ENCODE measurements at regions not wholly inside any gene's neighbourhood (a gene's known extent, or its start where the extent isn't known, plus 50 kb on each side); places are given as distances from the start of the nearest gene placed in this dataset.

GRCh38 chr10:130984686-130985085 is 326.8 kb downstream of the TCERG1L start:
- ATAC-seq (no peak), DNase-seq (ENCODE audit: low read depth, low spot score) (no peak)
- Histone ChIP-seq H3K27me3 (ENCODE audit: control insufficient read depth, insufficient read depth, low read length) (no peaks in the 10 kb centered on the region; the same call in 1 of the 2 replicates), H3K36me3 (ENCODE audit: control insufficient read depth, insufficient read depth, low read length) (no peaks in the 10 kb centered on the region), H3K27ac (ENCODE audit: low read length) (no peak overlapping the region), H3K4me3 (ENCODE audit: low read depth in 2 of 2, low read length in 2 of 2) (no peak overlapping the region), H3K9me3 (ENCODE audit: control insufficient read depth, insufficient read depth, low read depth, low read length) (no peaks in the 10 kb centered on the region), H3K4me1 (ENCODE audit: control insufficient read depth, insufficient read depth, low read length) (no peaks in the 10 kb centered on the region)
- POLR2A ChIA-PET: no interaction called here
- CTCF ChIA-PET: no interaction called here
- no TSS peak for BruUV-seq (replicated peaks)
- intact Hi-C loops (cut with micrococcal nuclease; ENCODE audit: unreplicated experiment): no loop called here
- in situ Hi-C loops (cut with HindIII; ENCODE audit: low pct_unique_long_range_greater_than_20kb, low sequenced_read_pairs): no loop called here
- TF ChIP-seq CTCF (IDR thresholded peaks at IDR 0.05) (no peak), POLR2AphosphoS5 (IDR thresholded peaks at IDR 0.05; ENCODE audit: low read depth, low read length) (no peak), SIN3A (IDR thresholded peaks at IDR 0.05; ENCODE audit: borderline replicate concordance, insufficient read depth, low read depth, low read length) (no peak), TCF7L2 (IDR thresholded peaks at IDR 0.05; ENCODE audit: low read depth, low read length) (no peak), REST (IDR thresholded peaks at IDR 0.05; ENCODE audit: insufficient read depth in 1 of 2, low read depth in 2 of 2, low read length in 1 of 2) (no peak)

GRCh38 chr10:130985158-130985753 is 326.3 kb downstream of the TCERG1L start:
- no TSS peak for BruUV-seq (replicated peaks)
- intact Hi-C loops (cut with micrococcal nuclease; ENCODE audit: unreplicated experiment): no loop called here
- Histone ChIP-seq H3K27ac (ENCODE audit: low read length) (no peak overlapping the region), H3K36me3 (ENCODE audit: control insufficient read depth, insufficient read depth, low read length) (no peaks in the 10 kb centered on the region), H3K27me3 (ENCODE audit: control insufficient read depth, insufficient read depth, low read length) (no peaks in the 10 kb centered on the region; the same call in 1 of the 2 replicates), H3K9me3 (ENCODE audit: control insufficient read depth, insufficient read depth, low read depth, low read length) (no peaks in the 10 kb centered on the region), H3K4me3 (ENCODE audit: low read depth in 2 of 2, low read length in 2 of 2) (no peak overlapping the region), H3K4me1 (ENCODE audit: control insufficient read depth, insufficient read depth, low read length) (no peaks in the 10 kb centered on the region)
- POLR2A ChIA-PET: no interaction called here
- no peak for TF ChIP-seq REST (IDR thresholded peaks at IDR 0.05; ENCODE audit: insufficient read depth in 1 of 2, low read depth in 2 of 2, low read length in 1 of 2)
- CTCF ChIA-PET: no interaction called here
- in situ Hi-C loops (cut with HindIII; ENCODE audit: low pct_unique_long_range_greater_than_20kb, low sequenced_read_pairs): no loop called here
- ATAC-seq: no peak
- DNase-seq (ENCODE audit: low read depth, low spot score): no peak
